Retinal pigment epithelial cell (primary cell): ENCODE measurements at regions not wholly inside any gene's neighbourhood (a gene's known extent, or its start where the extent isn't known, plus 50 kb on each side); places are given as distances from the start of the nearest gene placed in this dataset.

Experiments
- DNase-seq: peaks from one replicate; pipeline ENCODE4 v3.0.0-alpha.2; 2010; ENCODE audit warnings: low read depth
- H3K4me3 ChIP-seq: 2 replicates; pipeline ENCODE4 v1.5.1; 2011; ENCODE audit warnings: mild to moderate bottlenecking, low read length, control low read depth, moderate library complexity
- TF ChIP-seq, protein P1 (sequence below): conservative IDR thresholded peaks from 2 replicates; pipeline ENCODE4 v1.5.1; 2011; ENCODE audit warnings: low read depth, low read length, control low read depth, inconsistent platforms

DNA sequence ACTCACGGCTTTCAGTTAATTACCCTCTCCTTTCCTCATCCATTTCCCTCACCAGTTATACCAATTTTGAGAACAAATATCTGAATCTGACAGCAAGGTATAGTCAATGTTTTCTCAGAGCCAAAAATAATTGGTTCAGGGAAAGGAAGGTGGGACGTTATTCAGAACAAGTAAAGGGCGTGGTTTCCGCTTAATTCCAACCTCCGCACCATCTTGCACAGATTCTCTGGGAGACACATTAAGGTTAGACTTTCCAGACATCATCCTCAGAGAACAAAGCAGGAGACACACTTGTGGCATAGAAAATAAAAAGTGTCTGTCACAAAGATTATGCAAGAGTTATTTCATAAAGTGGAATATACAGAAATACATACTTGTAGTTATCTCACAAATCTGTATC, 441.2 kb downstream of the IRX1 start:
- TF ChIP-seq, protein P1, sequence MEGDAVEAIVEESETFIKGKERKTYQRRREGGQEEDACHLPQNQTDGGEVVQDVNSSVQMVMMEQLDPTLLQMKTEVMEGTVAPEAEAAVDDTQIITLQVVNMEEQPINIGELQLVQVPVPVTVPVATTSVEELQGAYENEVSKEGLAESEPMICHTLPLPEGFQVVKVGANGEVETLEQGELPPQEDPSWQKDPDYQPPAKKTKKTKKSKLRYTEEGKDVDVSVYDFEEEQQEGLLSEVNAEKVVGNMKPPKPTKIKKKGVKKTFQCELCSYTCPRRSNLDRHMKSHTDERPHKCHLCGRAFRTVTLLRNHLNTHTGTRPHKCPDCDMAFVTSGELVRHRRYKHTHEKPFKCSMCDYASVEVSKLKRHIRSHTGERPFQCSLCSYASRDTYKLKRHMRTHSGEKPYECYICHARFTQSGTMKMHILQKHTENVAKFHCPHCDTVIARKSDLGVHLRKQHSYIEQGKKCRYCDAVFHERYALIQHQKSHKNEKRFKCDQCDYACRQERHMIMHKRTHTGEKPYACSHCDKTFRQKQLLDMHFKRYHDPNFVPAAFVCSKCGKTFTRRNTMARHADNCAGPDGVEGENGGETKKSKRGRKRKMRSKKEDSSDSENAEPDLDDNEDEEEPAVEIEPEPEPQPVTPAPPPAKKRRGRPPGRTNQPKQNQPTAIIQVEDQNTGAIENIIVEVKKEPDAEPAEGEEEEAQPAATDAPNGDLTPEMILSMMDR: no peak
- no peak for DNase-seq
- no peak overlapping the region for H3K4me3 ChIP-seq

DNA sequence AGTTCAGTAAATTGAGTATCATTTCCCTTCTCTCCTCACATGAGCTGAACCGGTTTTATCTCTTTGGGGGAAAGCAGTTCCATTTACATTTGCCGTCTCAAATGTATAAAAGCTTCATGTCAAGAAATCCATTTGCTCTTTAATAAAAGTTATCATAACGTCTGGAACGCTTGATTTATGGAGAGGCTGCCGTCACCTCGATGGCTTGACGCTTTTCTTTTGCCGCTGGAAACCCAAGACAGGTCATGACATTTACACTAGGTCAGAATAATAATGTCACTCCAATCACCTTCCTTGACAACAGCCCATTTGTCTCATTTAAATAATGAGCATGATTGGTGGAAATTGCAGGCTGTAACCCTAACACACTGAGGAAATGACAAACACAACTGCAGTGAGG, 443.4 kb downstream of the IRX1 start:
- no peak overlapping the region for H3K4me3 ChIP-seq
- TF ChIP-seq, protein P1: no peak
- DNase-seq: no peak

DNA sequence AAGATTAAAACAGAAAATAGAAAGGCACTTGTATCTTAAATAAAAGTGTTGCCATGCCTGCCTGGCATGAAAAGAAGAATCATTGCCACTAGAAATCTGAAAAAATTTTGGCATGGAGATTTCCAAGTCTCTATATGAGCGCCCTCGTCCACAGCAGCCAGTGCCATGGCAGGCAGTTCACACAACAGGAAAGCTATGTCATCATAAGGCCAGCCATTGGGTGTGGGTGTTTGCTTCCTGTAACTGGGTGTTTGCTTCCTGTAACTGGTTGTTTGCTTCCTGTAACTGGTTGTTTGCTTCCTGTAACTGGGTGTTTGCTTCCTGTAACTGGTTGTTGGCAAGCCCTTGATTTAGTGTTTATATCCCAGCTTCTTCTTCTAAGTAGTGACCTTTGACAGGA, 446.7 kb downstream of the IRX1 start:
- no peak overlapping the region for H3K4me3 ChIP-seq
- no peak for DNase-seq
- TF ChIP-seq, protein P1: no peak

DNA sequence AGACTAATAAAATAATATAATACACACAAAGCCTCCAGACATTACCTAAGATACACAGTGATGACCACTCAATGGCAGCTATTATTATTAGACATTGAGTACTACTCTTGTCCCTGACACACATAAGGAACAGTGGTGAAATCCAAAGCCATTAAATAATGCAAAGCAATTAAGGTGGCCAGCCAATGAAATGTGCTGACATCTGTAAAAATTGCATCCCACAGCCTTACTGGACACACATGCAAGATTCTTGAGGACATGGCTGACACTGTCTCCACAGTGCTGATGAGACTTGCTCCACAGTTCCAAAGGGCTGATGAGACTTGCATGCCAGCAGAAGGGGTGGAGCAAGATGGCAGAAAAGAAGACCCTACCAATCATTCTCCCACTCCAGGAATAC, 447.5 kb downstream of the IRX1 start:
- no peak for DNase-seq
- TF ChIP-seq, protein P1: no peak
- no peak overlapping the region for H3K4me3 ChIP-seq

DNA sequence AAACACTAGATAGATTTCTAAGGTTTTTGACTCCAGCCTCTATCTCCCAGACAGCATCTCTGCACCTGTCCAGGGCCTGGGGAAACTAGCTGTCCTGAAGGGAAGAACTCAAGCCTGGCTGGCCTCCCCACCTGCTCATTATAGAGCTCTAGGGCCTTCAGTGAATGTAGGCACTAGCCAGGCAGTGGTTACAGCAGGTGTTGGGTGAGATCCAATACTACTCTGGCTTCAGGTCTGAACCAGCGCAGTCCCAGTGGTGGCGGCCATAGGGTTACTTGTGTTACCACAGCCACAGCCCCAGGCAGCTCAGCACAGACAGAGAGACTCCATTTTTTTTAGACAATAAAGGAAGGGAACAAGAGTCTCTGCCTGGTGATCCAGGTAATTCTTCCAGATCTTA, 449.2 kb downstream of the IRX1 start:
- TF ChIP-seq, protein P1: no peak
- H3K4me3 ChIP-seq: no peak overlapping the region
- DNase-seq: no peak

DNA sequence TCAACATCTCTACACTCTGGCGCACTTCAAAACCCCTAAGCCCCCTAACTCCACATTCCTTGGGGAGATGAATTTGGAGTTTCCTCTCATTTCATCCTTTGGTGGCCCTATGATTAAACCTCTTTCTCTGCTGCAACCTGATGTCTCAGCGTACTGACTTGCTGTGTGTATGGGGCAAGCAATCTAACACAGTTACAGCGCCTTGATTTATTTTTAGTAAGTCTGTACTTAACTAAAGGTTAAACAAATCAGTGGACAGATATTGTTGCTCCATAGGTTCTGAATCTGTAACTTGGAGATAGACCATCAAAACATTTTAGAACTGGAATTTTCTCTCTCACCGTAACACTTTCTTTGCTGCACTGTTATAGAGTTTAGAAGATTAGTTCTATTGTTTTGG, 452.8 kb downstream of the IRX1 start:
- no peak for DNase-seq
- TF ChIP-seq, protein P1: no peak
- H3K4me3 ChIP-seq: no peak overlapping the region

DNA sequence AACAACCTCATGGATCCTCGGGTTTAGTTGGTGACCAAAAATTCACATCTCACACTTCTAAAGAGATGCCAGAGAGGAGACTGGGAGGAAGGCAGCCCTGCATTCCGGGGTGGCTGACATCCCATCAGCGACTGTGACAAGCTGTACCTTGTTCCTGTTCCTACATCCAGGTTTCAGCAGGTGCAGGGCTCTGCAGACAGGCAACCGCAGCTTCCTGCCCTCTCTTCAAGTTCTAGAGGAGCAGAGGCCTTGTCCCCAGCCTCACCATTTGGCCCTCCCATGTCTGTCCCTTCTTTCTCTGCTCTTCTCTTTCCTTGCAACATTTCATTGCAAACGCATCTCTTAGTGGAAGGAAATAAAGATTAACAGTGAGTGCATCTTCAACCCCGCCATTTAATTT, 454.6 kb downstream of the IRX1 start:
- TF ChIP-seq, protein P1: no peak
- no peak for DNase-seq
- no peak overlapping the region for H3K4me3 ChIP-seq
